B cell (primary cell): ENCODE measurements at regions not wholly inside any gene's neighbourhood (a gene's known extent, or its start where the extent isn't known, plus 50 kb on each side); places are given as distances from the start of the nearest gene placed in this dataset.

ENCODE experiments used
- EZH2 ChIP-seq: IDR thresholded peaks from 2 replicates; pipeline ENCODE4 v1.6.1; 2012; ENCODE audit warnings: borderline replicate concordance, low read depth, mild to moderate bottlenecking, moderate library complexity, low read length; ENCODE audit not compliant: insufficient read depth, poor library complexity, severe bottlenecking
- TF ChIP-seq, protein P1 (sequence below): fragments of 200-600 bp; IDR thresholded peaks from one replicate; pipeline ENCODE4 v1.8.0; 2022; ENCODE audit warnings: antibody characterized with exemption, mild to moderate bottlenecking

- TF ChIP-seq, protein P1, sequence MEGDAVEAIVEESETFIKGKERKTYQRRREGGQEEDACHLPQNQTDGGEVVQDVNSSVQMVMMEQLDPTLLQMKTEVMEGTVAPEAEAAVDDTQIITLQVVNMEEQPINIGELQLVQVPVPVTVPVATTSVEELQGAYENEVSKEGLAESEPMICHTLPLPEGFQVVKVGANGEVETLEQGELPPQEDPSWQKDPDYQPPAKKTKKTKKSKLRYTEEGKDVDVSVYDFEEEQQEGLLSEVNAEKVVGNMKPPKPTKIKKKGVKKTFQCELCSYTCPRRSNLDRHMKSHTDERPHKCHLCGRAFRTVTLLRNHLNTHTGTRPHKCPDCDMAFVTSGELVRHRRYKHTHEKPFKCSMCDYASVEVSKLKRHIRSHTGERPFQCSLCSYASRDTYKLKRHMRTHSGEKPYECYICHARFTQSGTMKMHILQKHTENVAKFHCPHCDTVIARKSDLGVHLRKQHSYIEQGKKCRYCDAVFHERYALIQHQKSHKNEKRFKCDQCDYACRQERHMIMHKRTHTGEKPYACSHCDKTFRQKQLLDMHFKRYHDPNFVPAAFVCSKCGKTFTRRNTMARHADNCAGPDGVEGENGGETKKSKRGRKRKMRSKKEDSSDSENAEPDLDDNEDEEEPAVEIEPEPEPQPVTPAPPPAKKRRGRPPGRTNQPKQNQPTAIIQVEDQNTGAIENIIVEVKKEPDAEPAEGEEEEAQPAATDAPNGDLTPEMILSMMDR = no peak
- TF ChIP-seq EZH2 = no peak
Measured at GRCh38 chr9:30688801-30689200, 1695.6 kb upstream of the ACO1 start.
